T-helper 1 cell treated with Interleukin-12 subunit alpha and Interleukin-12 subunit beta and Interleukin-4 antibody, amounts not matched to agents 30 ng/mL and 1 ng/mL, for 36 hours (primary cell): ENCODE measurements at regions not wholly inside any gene's neighbourhood (a gene's known extent, or its start where the extent isn't known, plus 50 kb on each side); places are given as distances from the start of the nearest gene placed in this dataset.

Experiments used
- intact Hi-C: fragments of 100-400 bp; cut with micrococcal nuclease; formaldehyde crosslinking; loops from one replicate; pipeline ENCODE4 v1.15.1; 2024

DNA sequence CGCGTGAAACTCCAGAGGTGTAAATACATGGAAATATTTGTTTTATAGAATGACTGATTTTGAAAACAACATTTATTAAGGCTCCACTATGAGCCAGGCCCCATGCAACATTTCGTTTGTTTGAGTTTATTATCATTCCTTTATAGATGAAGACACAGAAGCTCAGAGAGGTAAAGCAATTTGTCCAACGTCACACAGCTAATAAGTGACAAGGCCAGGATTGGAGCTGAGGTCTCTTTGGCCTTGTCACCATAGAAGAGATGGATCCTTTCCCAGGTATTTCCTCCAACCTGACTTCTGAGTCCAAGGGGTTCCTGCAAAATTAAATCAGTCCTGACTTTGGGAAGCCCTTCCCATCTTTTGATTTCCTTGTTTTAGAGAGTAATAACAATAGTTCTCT, 98.0 kb downstream of the SYF2 start:
- intact Hi-C loops, result no loop called here

DNA sequence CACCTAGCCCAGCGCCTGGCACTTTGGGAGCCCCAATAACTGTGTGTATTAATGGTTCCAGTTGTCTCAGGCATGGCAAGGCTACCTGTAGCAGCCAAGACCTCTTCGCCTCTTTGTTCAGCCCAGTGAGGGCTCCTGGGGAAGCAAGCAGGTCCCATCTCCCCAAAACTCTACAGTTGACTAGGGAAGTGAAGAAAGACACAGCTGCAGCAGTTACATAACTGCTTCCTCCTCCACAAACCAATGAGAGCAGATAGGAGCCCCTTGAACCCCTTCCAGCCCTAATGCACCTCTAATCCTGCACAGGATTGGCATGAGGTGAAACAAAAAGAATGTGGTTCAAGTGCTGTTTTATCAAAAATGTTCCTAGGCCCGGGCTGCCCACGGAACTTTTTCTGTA, 100.5 kb downstream of the SYF2 start:
- intact Hi-C loops, result no loop called here

DNA sequence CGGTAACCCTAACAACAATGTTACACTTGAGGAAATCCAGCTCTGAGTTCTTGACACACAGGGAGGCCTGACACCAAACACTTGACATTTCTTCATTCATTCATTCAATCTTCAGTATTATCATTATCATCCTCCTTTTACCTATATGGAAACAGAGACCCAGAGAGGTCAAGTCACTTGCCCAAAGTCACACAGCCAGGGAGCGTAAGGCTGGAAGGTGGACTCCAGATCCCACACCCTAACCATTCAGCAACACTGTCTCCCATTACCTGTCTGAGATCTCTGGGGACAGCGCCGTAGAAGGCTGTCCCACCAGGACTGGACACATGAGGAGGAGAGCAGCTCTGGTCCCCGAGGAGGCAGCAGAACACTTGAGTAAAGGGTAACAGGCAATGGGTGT, 101.4 kb downstream of the SYF2 start:
- intact Hi-C loops, result no loop called here

DNA sequence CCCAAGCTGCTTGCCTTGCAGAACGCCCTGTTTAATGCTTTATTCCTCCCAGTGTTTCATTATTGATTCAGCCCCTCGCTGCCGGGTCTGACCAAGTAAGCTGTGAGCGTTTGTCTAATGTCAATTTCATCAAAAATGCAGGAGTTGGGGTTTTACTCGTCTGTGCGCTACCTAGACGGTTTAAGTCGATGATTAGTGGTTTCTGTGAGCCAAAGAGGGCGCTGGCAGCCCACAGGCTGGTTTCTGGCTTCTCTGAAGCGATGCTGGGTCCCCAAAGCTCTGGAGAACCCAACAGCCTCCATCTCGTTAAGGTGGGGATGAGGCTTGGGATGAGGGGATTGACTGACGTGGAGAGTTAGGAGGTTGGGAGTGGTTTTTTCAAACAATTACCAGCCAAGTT, 102.9 kb downstream of the SYF2 start:
- intact Hi-C loops, result no loop called here

DNA sequence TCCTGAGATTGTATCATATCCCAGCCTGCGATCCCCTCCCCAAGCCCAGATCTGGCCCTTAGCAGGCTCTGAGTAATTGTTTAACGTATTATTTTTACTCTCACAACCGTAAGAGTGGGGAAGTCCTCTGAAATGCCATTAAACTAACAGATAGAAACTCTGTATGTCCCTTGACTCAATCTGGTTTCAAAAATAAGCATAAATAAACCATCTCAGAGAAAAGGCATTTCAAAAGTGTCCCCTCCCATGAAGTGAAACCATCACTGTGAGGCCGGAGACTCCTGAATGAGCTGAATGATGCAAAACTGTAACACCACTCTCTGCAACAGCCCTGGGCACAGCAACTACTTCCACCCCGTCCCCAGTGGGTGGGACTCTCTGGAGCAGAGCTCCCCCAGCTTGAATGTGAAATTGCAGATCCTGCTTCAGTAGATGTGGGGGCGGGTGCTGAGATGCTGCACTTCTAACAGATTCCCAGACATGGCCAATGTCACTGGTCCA, 104.1 kb downstream of the SYF2 start:
- intact Hi-C loops, result no loop called here

DNA sequence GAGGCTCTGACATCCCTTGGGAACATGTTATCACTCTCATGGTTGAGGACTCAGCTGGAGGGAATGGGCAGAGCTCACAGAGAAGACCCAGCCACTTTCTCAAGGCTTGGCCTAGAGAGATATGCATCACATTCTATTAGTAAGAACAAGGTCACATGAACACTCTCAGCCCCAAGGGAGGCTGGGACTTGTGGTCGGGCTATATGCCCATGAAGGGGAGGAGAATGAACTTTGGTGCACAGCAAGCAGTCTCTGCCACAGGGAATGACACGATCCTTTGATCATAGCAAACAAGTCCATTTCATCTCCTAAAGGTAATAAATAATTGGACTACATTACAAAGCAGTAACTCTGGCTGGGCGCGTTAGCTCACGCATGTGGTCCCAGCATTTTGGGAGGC, 105.7 kb downstream of the SYF2 start:
- intact Hi-C loops, result no loop called here

DNA sequence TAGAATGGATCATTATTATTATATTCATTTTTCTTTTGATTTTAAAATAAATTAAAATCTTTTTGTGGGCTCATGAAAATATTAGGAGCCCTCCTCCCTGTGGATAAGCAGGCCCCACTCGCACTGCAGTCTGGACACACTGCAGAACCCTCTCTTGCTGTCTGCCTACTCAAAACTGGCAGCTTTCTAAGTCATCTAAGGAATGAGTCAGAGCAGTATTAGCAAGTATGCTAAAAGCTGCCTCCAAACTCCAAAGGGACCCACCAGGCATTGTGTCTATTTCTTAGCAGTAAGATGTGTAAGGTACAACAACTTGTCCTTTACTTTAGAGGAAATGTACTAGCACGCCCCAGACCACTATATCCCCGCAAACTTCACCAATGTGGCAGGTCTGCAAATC, 108.8 kb downstream of the SYF2 start:
- intact Hi-C loops, result no loop called here

DNA sequence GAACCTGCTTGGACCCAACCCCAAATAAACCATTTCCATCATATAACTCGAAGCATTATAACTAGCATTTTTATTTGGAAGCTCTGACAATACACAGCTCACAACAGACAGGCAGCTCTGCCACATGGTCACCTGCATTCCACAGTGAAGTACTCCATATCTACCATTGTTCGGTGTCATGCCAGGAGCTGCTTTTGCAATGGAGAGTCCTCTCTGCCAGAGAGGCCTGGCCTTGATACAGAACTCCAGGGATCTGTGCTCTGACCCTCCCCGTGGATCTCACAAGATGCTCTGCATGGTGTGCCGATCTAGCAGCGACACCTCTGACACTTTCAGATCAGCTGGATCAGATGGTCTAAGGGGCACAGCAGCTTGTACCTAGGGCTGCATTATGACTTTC, 109.6 kb downstream of the SYF2 start:
- intact Hi-C loops, result no loop called here

DNA sequence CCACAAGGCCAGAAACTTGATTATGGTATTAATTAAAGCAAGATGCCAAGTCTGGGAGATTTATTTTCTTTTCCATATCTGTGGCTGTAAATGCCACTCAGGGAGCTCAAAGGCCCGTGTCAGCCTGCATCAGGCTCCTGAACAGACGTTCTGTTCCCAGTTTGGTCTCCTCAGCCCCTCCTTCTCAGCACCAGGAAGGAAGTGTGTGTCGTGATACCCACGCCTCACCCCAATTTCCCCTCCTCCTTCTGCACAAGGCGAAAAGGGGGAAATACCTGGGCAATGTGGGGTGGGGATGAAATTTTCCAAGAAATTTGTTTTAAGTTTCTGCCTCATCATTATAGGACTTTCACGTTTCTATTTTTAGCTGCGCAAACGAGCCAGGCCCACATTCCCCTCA, 112.0 kb downstream of the SYF2 start:
- intact Hi-C loops, result no loop called here

DNA sequence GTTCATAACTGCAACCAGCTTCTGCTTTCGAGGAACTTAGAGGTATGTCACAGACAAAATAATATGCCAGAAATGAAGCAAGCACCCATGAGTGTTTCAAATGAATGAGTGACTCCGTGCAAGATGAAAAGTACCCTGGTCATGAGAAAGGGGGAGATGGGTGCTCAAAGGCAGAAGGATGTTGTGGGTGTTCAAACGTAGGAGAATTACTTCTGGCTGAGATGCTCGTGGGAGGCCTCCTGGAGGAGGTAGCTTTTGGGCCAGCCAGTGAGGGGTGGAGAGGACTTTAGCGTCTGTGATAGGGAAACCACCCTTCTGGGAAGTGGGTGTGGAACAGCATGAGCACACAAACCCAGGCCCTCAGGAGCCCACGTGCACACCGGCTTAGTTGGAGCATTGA, 113.8 kb downstream of the SYF2 start:
- intact Hi-C loops, result no loop called here

DNA sequence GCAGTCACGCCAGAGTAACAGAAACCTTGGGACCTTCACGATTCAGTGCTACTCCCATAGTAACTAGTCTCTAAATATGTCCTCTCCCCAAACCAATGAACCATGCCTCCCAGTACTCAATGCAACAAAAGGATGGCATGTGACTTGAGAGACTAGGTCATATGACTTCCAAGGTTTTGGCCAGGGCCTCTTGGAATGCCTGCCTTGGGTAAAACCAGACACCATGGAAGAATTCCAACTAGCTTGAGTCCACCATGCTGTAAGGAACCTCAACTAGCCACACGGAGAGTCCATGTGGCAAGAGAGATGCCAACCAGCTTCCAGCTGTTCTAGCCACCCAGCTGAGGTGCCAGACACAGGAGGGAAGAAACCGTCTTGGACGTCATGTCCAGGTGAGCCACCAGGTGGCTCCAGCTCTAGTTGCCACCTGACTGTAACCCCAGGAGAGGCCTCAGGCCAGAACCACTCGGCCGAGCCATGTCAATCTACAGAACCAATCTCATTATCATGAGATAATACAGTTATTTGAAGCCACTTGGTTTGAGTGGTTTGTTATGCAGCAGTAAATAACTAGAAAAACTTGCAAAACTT, 115.0 kb downstream of the SYF2 start:
- intact Hi-C loops, result loop anchor here (2.0 kb wide), 1 partner anchor 31 kb away; no protein-coding TSS in a partner anchor

DNA sequence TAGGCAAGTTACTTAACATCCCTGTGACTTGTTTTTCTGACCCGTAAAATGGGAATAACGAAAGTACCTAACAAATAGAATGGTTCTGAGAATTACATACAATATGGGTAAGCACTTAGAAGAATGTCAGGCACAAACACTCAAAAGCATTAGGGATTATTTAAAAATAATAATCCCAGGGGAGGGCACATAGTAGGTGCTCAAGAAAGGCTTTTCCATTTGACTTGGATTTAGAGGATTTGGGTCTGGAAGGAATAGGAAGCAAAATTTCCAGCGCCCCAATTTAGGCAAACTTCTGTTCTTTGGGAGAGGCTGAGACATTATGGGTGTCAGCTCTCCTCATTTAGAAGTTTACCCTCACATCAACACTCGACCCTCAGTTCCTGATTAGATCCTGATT, 115.5 kb downstream of the SYF2 start:
- intact Hi-C loops, result loop anchor here (2.0 kb wide), 1 partner anchor 32 kb away; no protein-coding TSS in a partner anchor

DNA sequence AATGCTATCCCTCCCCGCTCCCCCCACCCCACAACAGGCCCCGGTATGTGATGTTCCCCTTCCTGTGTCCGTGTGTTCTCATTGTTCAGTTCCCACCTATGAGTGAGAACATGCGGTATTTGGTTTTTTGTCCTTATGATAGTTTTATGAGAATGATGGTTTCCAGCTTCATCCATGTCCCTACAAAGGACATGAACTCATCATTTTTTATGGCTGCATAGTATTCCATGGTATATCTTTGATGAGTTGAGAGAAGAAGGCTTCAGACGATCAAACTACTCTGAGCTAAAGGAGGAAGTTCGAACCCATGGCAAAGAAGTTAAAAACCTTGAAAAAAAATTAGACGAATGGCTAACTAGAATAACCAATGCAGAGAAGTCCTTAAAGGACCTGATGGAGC, 116.2 kb downstream of the SYF2 start:
- intact Hi-C loops, result loop anchor here (2.0 kb wide), 1 partner anchor 33 kb away; no protein-coding TSS in a partner anchor

DNA sequence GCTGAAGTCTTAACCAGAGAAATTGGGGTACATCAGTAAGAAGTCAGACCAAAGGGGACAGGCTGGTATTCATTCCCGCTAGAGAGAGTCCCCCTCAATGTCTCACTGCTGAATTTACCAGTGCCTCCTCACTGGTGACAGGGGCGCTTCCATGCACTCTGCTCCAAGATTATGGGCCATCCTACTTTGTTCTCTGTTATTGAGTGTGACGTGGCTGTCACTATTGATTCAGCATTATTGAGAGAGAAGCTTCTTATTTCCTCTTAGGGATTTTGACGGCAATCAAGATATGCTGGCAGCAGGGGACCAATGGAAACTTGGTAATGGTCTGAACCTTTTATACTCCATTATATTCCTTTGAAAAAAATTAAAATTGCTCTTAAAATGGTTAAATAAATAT, 118.6 kb downstream of the SYF2 start:
- intact Hi-C loops, result no loop called here

DNA sequence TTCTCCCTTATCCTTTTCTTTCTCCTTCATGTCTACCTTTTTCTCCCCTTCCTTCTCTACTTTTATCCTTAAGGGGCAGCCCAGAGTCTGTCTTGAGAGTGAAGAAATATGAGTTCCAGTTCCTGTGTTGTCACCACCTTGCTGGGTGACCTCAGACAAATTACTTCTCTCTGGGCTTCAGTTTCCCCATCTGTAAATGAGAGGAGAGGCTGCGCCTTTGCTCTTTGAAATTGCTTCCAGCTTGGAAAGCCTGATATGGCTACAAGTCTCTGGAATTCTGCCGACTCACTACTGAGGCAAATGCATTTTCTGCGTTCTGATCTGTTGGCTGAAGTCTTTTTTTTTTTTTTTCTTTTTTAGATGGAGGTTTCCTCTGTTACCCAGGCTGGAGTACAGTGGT, 119.2 kb downstream of the SYF2 start:
- intact Hi-C loops, result no loop called here

DNA sequence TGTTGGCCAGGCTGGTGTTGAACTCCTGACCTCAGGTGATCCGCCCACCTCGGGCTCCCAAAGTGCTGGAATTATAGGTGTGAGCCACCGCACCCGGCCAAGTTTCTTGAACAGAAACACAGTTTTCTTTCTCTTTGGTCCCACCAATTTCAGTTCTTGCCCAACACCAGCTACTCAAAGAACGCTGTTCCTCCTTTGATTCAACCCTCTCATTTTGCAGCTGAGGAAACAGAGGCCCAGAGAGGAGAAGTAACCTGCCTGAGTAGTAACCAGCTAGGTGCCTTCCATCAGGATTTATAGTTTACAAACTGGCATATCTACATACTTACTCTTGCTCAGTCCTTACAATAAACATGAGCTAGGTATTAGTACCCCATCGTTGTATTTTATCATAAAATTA, 119.9 kb downstream of the SYF2 start:
- intact Hi-C loops, result no loop called here

DNA sequence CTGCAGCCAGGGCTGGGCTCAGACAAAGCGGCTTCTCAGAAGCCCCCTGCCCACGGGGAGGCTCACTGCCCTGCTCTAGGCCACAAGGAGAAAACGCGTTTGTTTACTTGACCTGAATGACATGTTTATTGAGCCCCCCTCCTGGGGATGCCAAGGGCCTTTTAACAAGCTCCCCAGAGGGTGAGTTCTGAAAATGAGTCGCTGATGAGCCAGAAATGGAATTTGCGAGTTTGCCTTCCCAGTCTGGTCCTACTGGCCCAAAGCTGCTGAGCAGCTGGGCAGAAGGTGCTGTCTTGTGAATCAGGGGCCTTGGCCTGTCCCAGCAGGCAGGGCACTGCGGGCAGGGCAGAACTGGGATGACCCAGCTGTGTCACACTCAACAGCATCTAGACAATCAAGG, 120.6 kb downstream of the SYF2 start:
- intact Hi-C loops, result no loop called here

DNA sequence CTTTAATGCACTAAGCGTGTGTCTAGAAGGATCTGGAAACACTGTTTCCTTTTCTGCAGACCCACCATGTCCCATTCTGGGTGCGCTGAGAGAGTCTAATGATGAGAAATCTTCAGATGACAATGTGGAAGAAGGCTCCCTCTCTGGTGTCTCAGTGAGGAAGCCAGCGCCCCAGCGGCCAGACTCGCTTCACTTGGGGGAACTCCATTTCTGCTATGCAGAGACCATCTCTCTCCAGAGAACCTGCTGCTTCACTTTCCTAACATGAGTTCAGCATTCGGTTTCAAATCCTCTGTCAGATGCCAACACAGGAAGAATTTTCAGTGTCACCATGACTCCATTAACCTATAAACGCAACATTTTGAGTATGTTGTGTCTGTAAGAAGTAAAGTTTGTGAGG, 121.8 kb downstream of the SYF2 start:
- intact Hi-C loops, result no loop called here

DNA sequence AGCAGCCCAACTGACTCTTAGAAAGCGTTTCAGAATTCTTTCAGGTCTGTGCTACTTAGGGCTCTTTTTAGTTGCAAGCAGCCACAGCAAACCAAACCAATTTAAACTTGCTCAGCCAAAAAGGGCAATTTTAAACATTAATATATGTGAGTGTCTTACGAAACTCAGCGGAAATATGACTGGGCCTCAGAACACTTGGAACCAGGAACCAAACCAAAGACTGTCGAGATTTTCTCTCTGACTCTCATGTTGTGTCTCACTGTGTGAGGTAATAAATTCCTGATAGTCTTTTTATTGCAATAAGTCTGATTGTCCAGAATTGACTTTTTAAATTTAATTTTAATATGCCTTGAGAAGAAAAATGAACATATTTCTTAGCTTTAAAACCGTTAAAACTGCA, 122.3 kb downstream of the SYF2 start:
- intact Hi-C loops, result no loop called here

DNA sequence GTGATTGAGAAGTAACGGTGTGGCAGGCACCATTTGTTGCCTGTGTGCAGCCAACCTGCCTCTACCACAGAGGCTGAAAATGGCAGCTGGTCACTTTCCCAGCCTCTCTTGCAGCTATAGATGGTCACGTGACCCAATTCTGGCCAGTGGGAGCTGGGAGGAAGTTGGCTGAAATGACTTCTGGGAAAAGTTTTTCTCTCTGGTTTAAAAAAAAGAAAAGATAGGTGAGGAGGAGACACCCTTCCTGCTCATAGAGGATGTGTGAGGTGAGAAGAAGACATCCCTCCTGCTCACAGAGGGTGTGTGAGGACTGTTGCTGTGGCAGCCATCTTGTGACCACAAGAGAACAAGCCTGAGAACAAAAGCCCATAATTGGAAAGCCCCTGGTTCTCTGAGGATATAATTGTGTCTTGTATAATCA, 122.8 kb downstream of the SYF2 start:
- intact Hi-C loops, result no loop called here

DNA sequence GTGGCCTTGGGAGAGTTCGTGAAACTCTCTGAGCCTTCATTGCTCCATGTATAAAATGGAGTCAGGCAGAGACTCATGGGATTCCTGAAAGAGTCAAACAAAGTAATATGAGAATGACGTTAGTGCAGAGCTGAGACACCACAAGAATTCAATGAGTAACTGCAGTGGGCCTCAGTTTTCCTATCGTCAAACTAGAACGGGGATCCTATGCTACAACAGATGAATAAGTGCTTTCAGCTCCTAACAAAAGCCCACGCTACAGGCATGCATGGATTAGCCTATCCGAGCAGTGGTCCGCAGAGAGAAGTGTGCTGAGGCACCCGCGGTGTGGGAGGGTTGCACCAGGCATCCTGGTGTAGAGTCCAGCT, 124.7 kb downstream of the SYF2 start:
- intact Hi-C loops, result no loop called here

DNA sequence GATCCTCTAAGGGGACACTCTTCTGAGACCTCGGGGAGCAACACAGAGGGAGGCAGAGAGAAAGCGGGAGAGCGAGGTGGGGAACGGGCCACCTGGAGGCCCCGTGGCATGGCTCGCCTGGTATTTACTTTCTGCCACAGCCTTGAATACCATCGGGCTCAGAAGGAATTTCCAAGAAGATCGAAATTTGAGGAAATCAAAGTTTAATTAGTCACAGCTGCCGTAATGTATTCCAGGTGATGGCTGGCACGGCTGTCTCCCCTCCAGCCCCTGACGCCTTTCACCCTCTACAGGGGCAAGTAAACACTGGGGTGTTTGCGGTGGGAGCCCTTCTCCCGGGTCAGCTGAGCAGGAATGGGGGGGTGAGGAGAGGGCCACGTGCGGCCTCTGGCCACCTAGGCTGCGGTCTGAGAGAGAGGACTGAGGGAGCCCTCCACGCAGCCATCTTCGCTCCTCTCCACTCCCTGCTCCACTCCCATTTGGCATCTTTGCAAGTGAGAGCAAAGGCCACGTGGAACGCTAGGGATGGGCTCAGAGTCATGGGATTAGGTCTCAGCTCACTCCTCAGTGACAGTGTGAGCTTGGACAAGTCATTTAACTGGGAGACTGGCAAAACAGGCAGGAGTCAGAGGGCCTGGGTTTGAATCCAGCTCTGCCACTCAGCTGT, 125.2 kb downstream of the SYF2 start:
- intact Hi-C loops, result no loop called here

DNA sequence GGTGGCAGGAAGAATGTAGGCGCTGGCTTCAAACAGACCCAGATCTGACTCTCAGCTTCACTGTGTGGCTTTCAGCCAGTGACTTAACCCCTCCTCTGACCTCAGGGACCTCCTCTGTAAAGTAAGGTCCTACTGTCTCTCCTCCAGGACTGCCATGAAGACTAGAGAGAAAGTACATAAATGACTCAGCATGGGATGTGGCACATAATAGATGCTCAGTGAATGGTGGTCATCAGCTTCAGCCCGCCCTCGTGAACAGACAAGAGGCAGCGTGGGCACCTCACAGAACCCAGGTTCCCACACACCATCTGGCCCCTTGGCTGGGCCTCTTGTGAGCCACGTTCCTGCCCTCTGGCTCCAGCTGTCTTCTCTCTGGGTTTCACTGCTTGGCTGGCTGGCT, 126.0 kb downstream of the SYF2 start:
- intact Hi-C loops, result no loop called here
